ENCODE measurements at regions not wholly inside any gene's neighbourhood (a gene's known extent, or its start where the extent isn't known, plus 50 kb on each side); places are given as distances from the start of the nearest gene placed in this dataset.
"Not testable (repeated sequence)": the region's sequence is repeated elsewhere in the genome, so short reads cannot be mapped to it uniquely, and the experiment has no call there.

- no peak for DNase-seq
Measured at GRCh38 chr3:78260388-78260787, 1220.5 kb downstream of the ROBO2 start.

DNA sequence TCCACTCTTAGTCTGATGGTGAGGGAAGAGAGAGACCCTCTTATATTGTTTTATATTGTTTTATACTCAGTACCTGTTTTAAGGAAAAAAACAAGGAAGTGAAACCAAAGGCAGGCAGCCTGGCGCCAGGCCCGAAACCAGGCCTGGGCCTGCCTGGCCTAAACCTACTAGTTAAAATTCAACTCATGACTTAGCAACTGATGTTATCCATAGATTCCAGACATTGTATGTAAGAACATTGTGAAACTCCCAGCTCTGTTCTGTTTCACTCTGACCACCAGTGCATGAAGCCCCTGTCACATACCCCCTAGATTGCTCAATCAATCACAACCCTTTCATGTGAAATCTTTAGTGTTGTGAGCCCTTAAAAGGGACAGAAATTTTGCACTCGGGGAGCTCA lies 1226.7 kb downstream of the ROBO2 start:
- DNase-seq, result not testable (repeated sequence)

DNA sequence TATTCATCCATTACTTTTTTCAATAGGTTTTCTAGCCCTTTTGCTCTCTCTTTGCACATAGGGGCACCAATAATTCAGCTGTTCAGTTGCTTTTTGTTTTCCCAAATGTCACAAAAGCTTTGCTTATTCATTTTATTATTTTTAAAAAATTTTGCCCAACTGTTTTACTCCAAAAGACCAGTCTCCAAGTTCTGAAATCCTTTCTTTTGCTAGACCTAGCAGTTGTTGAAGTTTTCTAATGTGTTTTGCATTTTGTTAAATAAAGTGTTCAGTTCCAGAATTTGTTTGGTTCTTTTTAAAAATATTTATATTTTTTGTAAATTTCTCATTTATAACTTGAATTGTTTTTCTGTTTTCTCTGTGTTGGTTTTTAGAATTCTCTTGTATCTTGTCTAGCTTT lies 1227.3 kb downstream of the ROBO2 start:
- no peak for DNase-seq

- DNase-seq, result no peak
Measured at GRCh38 chr3:78268087-78268486, 1228.2 kb downstream of the ROBO2 start.

DNA sequence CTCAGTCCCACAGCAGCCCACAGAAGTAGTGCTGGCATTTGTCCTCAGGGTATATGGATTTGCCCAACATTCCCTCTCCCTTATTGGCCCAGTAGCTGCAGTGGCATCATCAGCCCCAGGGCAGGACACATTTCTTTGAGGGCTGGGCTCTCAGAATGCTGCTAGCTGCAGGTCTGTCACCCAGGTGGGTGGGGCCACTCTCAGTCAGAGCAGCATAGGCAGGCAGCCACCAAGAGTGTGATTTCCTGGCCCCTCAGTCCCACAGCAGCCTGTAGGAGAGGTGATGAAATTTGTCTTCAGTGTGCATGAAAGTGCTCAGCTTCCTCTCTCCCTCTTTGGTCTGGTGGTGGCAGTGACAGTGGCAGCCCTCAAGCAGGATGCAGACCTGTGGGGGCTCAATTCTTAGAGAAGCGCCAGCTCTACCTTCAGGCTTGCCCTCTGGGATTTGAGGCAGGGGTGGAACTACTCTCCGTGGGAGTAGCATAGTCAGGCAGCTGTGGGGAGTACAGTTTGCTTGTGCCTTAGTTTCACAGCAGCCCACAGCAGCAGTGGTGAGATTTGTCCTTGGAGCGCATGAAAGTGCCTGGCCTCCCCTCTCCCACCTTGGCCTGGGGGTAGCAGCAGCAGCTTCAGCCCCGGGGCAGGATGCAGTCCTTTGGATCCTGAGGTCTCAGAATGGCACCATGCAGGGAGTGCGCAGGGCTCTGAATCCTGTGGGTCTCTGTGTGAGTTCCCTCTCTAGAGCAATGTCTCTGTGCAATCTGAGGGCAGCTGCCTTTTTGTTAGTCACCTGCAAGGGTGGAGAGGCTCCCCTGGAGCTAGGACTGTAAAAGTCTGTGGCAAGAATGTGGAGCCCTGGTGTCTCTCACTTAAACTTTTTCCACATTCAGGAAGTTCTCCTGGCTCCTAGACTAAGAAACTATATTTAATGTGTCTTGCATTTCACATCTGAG lies 1229.1 kb downstream of the ROBO2 start:
- DNase-seq, result no peak

DNA sequence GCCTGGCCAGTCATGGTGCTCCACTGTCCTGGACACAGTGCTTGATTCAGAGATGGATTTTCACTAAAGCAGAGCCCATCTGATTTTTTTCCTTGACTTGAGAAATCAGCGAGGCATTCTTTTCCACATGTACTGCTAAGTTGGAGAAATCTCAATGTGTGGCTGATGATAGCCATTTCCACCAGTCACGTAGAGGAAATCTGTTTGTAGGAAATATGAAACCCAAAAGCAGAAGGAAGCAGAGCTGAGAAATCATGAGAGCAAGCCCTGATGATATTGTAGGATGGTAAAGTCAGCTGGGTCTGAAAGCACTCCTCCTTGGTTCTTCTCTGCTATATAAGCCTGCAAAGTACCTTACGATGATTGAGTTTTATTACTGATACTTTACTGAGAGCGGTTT lies 1233.4 kb downstream of the ROBO2 start:
- no peak for DNase-seq

- no peak for DNase-seq
Measured at GRCh38 chr3:78274475-78275065, 1234.7 kb downstream of the ROBO2 start.

- DNase-seq, result no peak
Measured at GRCh38 chr3:78275420-78275852, 1235.5 kb downstream of the ROBO2 start.

- no peak for DNase-seq
Measured at GRCh38 chr3:78277220-78277619, 1237.3 kb downstream of the ROBO2 start.

- DNase-seq, result no peak
Measured at GRCh38 chr3:78277801-78278200, 1237.9 kb downstream of the ROBO2 start.

DNA sequence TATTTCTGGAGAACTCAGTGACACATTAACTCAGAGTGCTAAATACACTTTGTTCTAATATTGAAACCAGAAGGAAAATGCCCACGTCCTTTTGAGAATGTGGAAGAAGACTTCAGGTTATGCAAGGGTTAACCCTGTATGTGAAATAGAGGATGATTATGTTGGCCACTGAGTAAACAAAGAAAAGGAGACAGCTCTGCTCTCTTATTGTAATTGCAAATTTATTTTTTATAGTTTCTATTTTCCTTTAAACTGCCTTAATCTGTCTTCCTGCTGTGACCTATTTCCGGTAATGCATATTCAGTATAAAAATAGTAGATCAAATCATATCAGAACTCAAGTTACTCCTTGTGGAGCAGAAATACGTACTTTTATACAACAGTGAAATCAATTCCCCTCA lies 1239.2 kb downstream of the ROBO2 start:
- no peak for DNase-seq

- no peak for DNase-seq
Measured at GRCh38 chr3:78281381-78281780, 1241.5 kb downstream of the ROBO2 start.

DNA sequence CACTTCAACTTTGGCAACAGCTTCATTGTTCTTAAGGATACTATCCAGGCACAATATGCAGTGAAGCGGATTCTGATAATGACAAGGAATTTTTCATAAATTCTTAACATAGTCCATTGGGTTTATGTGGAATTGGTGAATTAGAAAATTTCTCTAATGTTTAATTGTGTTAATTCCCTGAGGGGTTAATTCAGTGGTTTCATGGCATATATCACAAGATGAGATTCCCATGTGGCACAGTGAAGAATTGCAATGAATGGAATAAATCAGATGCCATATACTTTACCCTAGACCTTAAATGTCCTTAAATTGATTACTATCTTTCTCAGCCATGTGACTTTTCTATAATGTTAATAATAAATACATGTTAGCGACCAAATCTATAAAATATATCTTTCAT lies 1244.1 kb downstream of the ROBO2 start:
- no peak for DNase-seq

DNA sequence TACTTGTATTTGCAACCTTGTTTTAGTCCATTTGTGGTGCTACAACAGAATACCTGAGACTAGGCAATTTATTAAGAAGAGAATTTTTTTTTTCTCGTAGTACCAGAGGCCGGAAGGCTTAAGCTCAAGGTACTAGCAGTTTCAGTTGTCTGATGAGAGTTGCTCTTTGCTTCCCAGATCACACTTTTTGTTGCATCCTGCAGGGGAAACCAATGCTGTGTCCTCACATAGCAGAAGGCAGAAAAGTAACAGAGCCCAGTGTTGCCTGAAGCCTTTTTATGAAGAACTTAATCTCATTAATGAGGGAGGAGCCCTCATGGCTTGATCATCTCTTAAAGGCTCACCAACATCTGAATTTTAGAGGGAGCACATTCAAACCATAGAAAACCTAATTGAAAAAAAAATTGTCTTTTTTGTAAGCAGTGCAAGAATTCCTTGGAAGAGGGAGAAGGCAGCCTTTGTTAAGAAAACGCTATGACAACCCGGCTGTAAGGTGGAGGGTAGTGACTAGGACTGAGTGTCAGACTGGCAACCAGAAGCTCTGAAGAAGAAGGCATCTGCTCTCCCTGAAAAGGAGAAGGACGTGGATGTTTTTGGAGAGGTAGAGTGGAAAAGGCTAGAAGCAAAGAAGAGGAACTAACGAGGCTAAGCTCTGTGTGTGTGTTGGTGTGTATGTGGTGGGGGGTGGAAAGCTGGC lies 1245.3 kb downstream of the ROBO2 start:
- no peak for DNase-seq

- no peak for DNase-seq
Measured at GRCh38 chr3:78287085-78287484, 1247.2 kb downstream of the ROBO2 start.

DNA sequence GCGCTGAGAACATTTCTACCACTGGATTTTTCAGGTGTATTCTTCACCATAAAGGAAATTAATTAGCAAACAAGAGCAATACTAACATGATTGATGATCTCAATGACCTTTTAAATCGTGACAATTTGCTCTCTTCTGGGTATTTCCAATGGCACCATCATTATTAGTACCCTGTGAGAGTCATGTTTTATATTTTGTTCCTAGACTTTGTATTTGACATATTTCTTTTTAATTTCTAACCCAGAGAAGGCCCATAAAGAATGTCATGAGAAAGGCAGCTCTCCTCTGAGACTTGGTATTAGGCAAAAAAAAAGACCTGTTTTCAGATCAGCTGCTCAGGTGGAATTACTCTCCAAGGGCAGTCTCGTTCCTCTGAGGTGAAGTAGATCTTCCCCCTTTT lies 1253.4 kb downstream of the ROBO2 start:
- no peak for DNase-seq

DNA sequence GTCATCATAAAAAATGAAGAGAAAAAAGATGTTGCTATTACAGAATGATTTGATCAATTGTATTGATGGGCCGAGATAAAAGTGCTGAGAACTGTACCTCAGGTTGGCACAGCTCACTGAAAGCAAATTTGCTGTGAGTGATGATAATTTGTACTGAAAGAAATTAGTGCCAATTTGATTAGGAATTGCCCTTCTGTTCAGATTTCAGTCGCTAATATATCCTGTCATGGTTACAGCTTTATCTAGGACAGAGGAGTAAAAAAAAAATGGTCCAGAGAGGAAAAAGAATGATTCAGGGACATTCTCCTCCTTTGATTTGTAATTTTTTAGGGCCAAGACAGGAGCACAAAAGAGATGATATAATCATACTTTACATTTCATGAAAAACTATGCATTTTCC lies 1264.2 kb downstream of the ROBO2 start:
- no peak for DNase-seq

DNA sequence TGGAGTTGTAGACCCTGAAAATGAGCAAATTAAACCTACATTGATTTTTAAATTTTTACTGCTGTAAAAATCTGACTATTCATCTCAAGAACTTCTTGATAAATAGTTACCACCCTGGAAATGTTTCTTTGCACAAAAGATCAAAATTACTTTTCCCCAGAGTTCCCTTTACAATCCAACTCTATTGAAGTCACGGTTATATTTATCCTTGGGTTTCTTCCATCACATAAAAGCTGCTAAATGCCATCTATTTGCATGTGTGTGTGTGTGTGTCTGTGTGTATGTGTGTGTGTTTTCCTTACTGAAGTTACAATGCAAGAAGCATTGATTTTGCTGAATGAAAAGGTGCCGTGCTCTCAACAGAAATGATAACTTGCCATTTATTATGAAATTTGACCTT lies 1273.0 kb downstream of the ROBO2 start:
- no peak for DNase-seq

- no peak for DNase-seq
Measured at GRCh38 chr3:78313332-78313731, 1273.4 kb downstream of the ROBO2 start.

DNA sequence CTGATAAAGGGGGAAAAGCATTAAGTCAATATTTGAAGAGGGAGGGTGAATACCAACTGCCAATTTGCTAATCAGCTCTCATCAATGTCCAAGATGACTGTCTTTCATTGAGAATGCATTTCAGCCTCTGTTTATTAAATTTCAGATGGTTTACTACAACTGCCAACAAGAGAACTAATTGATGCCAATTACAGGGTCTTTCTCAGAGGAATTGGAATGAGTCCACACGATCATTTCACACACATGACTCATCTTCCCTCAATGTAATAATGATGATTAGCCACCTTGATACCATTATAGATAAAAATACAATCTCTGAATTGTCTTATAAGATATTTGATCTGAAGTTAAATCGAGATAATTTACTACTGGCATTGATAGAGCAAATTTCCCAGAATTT lies 1274.4 kb downstream of the ROBO2 start:
- DNase-seq, result no peak

DNA sequence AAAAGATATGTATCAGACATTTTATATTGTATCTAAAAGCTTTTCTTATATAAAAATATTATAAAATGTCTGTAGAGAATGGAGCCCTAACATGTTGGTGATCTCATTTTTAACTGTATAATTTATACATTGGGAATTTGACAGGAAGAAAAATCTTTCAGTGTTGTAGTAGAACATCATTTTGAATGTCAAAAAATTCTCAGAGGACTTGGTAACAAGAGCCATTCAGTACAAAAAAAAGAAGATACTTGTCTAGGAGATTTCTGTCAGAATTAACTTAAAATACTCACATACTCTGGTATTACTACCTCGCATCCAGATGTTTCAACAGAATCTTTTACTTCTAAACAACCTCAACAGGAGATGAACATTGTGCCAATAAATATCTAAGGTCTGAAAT lies 1277.9 kb downstream of the ROBO2 start:
- DNase-seq, result no peak

GRCh38 chr3:78322780-78323179 lies 1282.9 kb downstream of the ROBO2 start:
- DNase-seq, result no peak

- DNase-seq, result no peak
Measured at GRCh38 chr3:78337801-78338211, 1297.9 kb downstream of the ROBO2 start.

DNA sequence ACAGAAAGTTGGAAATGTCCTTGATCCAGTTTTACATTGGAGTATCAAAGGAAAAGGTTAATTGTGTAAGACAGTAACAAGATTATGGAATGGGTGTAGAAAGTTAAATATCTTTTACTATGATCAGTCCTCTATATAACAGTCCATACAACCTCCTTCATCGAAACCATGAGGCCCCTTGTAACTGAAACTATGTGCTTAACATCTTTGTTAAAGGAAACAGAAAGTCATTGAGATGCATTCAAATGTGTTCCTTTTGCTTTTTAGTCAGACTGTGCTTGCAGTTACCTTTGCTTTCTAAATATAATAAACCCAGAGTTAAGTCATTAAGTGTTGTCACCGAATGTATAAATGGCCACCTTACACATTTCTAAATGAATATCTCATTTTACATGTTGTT lies 1298.5 kb downstream of the ROBO2 start:
- DNase-seq, result no peak
